Mesothelial cell of epicardium (in vitro differentiated cells): ENCODE measurements at regions not wholly inside any gene's neighbourhood (a gene's known extent, or its start where the extent isn't known, plus 50 kb on each side); places are given as distances from the start of the nearest gene placed in this dataset.

ENCODE experiments used
- DNase-seq, 2 experiments: peaks; one replicate each; pipeline ENCODE4 v3.0.0; 2021; ENCODE audit warnings: low spot score in 2 of 2; ENCODE audit not compliant: unreplicated experiment in 2 of 2
- H3K27ac Mint-ChIP-seq: 2 replicates; pipeline ENCODE4 v1.8.0; 2021; ENCODE audit warnings: mixed read lengths
- H3K27me3 Mint-ChIP-seq: 2 replicates; pipeline ENCODE4 v1.8.0; 2021; ENCODE audit warnings: low read depth, mixed read lengths
- H3K36me3 Mint-ChIP-seq: 2 replicates; pipeline ENCODE4 v1.8.0; 2021; ENCODE audit warnings: mixed read lengths
- H3K4me1 Mint-ChIP-seq: 2 replicates; pipeline ENCODE4 v1.8.0; 2021; ENCODE audit warnings: mixed read lengths
- H3K4me3 Mint-ChIP-seq: 2 replicates; pipeline ENCODE4 v1.8.0; 2021; ENCODE audit warnings: mild to moderate bottlenecking, moderate library complexity, mixed read lengths
- H3K9me3 Mint-ChIP-seq: 2 replicates; pipeline ENCODE4 v1.8.0; 2021; ENCODE audit warnings: mixed read lengths
- TF ChIP-seq, protein P1 (sequence below): fragments of 200-600 bp; sonication (generic); IDR thresholded peaks from one replicate; pipeline ENCODE4 v1.5.0; 2021; ENCODE audit warnings: antibody characterized with exemption; ENCODE audit not compliant: unreplicated experiment

DNA sequence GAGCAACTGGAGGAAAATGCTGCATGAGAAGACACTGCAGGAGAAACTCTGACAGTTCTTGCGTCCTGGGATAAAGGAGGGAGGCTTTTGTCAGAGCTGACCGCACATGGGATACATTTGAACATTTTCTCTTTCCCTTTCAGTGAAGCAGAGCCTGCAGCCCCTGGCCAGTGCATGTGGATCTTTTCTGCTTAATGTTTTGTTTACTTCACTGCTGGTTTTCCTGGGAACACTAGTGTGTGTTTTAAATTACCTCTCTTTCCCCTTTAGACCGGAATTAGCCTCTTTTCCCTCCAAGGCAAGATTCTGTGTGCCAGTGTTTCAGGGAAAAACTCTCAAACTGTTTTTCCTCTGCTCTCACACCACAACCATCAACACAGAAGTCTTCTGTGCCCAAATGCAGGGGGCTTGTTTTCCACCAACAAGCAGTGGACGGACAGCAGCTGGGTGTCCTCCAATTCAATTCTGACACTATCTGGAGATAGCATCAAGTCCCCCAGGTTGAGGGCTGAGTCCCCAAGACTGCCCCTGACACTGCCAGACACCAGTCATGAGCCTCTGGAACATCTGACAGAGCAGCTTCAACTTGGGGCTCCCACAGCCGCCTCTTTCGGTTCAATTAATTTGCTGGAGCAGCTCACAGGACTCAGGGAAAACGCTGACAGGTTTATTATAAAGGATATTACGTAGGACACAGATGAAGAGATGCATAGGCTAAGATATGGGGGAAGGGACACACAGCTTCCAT is 136.2 kb downstream of the RHOU start:
- H3K4me1 Mint-ChIP-seq = peaks cover 47% of the 10 kb centered on the region
- H3K27me3 Mint-ChIP-seq = no peaks in the 10 kb centered on the region
- no peaks in the 10 kb centered on the region for H3K36me3 Mint-ChIP-seq
- TF ChIP-seq, protein P1, sequence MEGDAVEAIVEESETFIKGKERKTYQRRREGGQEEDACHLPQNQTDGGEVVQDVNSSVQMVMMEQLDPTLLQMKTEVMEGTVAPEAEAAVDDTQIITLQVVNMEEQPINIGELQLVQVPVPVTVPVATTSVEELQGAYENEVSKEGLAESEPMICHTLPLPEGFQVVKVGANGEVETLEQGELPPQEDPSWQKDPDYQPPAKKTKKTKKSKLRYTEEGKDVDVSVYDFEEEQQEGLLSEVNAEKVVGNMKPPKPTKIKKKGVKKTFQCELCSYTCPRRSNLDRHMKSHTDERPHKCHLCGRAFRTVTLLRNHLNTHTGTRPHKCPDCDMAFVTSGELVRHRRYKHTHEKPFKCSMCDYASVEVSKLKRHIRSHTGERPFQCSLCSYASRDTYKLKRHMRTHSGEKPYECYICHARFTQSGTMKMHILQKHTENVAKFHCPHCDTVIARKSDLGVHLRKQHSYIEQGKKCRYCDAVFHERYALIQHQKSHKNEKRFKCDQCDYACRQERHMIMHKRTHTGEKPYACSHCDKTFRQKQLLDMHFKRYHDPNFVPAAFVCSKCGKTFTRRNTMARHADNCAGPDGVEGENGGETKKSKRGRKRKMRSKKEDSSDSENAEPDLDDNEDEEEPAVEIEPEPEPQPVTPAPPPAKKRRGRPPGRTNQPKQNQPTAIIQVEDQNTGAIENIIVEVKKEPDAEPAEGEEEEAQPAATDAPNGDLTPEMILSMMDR = no peak
- DNase-seq = no peak
- no peaks in the 10 kb centered on the region for H3K9me3 Mint-ChIP-seq
- peak overlapping the region; percentile 88 for H3K27ac Mint-ChIP-seq
- H3K4me3 Mint-ChIP-seq = no peak overlapping the region

DNA sequence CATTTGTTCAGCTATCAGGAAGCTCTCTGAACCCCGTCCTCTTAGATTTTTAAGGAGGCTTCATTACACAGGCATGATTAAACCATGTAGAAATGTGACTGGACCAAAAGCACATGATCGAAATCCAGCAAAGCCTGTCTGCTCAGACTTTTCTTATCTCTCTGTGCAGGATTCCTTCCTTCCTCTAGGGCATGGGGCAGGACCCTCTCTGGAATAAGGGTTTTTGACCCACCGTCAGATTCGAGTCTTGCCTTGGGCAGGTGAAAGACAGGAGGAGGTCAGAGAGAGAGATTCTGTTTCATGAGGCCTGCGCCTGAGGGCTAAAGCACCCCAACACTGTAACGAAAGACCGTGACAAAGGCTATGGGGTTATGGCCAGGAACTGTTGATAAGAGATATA is 136.8 kb downstream of the RHOU start:
- no peaks in the 10 kb centered on the region for H3K27me3 Mint-ChIP-seq
- peaks cover 41% of the 10 kb centered on the region for H3K4me1 Mint-ChIP-seq
- H3K9me3 Mint-ChIP-seq = no peaks in the 10 kb centered on the region
- H3K27ac Mint-ChIP-seq = peak overlapping the region; percentile 88
- no peak overlapping the region for H3K4me3 Mint-ChIP-seq
- H3K36me3 Mint-ChIP-seq = no peaks in the 10 kb centered on the region
- no peak for DNase-seq
- TF ChIP-seq, protein P1 = no peak

DNA sequence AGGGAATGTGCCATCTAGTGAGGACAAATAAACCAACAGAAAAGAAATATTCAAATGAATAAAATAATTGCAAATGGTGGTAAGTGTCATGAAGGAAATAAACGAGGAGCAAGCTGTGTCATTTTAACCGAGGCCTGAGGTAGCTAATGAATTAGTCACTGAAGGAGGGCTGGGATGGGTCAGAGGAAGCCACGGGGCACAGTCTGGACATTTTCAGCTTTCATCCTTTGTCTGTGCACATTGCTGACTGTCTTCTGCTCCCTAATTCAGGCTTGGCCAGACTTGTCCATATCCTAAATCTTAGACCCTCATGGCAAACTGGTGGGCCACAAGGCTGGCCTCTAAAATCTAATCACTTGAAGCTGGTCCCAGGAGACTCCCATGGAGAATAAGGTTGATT is 138.4 kb downstream of the RHOU start:
- TF ChIP-seq, protein P1 = no peak
- H3K36me3 Mint-ChIP-seq = no peaks in the 10 kb centered on the region
- no peak overlapping the region for H3K27ac Mint-ChIP-seq
- H3K4me3 Mint-ChIP-seq = no peak overlapping the region
- H3K4me1 Mint-ChIP-seq = peaks cover 27% of the 10 kb centered on the region
- DNase-seq = no peak
- H3K9me3 Mint-ChIP-seq = no peaks in the 10 kb centered on the region
- H3K27me3 Mint-ChIP-seq = no peaks in the 10 kb centered on the region

DNA sequence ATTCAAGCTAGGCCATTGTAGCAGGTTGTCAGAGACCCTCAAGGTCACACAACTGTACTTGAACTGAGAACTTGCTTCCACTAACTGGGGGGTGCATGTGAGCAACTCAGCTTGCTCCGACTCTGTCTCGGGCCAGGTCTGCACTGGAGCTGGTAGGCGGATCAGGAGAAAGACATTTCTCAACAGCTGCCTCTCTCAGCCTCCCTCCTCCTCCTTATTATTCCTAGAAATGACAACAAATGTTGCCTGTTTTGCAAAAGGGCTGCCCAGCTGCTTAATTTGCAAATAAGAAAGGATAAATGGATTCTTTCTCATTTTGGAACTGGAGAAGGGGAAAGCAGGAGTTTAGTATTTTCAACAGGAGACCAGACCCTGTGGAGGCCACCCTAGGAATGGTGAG is 140.5 kb downstream of the RHOU start:
- Mint-ChIP-seq H3K9me3 (peaks cover 3% of the 10 kb centered on the region), H3K27me3 (no peaks in the 10 kb centered on the region), H3K36me3 (no peaks in the 10 kb centered on the region), H3K27ac (no peak overlapping the region), H3K4me3 (no peak overlapping the region), H3K4me1 (peaks cover 16% of the 10 kb centered on the region)
- DNase-seq = no peak
- TF ChIP-seq, protein P1 = no peak

DNA sequence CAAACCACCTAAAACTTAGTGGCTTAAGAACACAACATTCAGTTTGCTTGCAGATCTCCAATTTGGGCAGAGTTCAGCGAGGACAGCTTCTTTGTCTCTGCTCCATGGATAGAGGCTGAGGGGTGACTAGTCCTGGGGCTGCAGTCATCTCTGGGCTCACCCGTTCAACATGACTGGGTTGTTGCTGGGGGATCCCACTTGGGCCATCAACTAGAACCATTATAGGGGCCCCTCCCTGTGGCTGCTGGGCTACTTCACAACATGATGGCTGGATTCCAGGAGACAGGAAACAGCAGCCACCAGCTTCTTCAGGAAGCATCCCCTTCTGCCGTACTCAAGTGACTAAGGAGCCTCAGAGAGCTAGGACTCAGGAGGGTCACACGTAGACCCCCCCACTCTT is 140.9 kb downstream of the RHOU start:
- Mint-ChIP-seq H3K4me3 (no peak overlapping the region), H3K36me3 (no peaks in the 10 kb centered on the region), H3K27ac (no peak overlapping the region), H3K4me1 (peaks cover 15% of the 10 kb centered on the region), H3K27me3 (no peaks in the 10 kb centered on the region), H3K9me3 (peaks cover 3% of the 10 kb centered on the region)
- no peak for DNase-seq
- TF ChIP-seq, protein P1 = no peak
